HepG2 (cell line): ENCODE measurements at regions not wholly inside any gene's neighbourhood (a gene's known extent, or its start where the extent isn't known, plus 50 kb on each side); places are given as distances from the start of the nearest gene placed in this dataset.
A peak's percentile ranks its signal among the peaks of the same experiment; 100 is the strongest.

Experiments used
- ATAC-seq: fragments of 200-7000 bp; cut with Tn5 transposase; 3 replicates; pipeline ENCODE4 v1.9.1; 2020; ENCODE audit warnings: mild to moderate bottlenecking, moderate library complexity
- BruUV-seq: library from RNA; stranded (reverse); fragments of 400-500 nt; replicated peaks from 2 replicates; lab custom pipeline; 2021; lab: Mats Ljungman, UMichigan
- CTCF ChIA-PET: fragments of 300-600 bp; formaldehyde crosslinking; extraction: SDS; loops from one replicate; lab custom pipeline; 2021; ENCODE audit warnings: low total read pairs, inconsistent platforms, low intra/inter-chr PET ratio; lab: Yijun Ruan, JAX
- POLR2A ChIA-PET: fragments of 350-600 bp; sonication (Branson Sonifier 250); formaldehyde crosslinking; loops from one replicate; lab custom pipeline; 2020; ENCODE audit warnings: antibody characterized with exemption, inconsistent platforms; lab: Yijun Ruan, JAX
- DNase-seq: peaks from one replicate; pipeline ENCODE4 v3.0.0-alpha.2; 2015; ENCODE audit warnings: low spot score
- FAIRE-seq: peaks from 3 replicates; lab custom pipeline; 2011; peaks lifted over from hg19 to GRCh38; lab: Jason Lieb, UNC
- H2AFZ ChIP-seq: one replicate; pipeline ENCODE4 v1.6.1; 2011; ENCODE audit warnings: low read length, inconsistent platforms
- H3K27ac ChIP-seq: fragments of 300-600 bp; 3 replicates; pipeline ENCODE4 v1.8.0; 2011; ENCODE audit warnings: mixed run types, mild to moderate bottlenecking, mixed read lengths, low read length, inconsistent platforms; ENCODE audit not compliant: insufficient read depth; ENCODE audit errors: extremely low read length
- H3K27me3 ChIP-seq, 2 experiments: fragments of 200-600 bp in 1 of 2; 2 replicates in 1 of 2; 3 replicates in 1 of 2; pipeline versions ENCODE4 v1.6.0 to v1.8.0; 2011; ENCODE audit warnings: low read length in 2 of 2, mild to moderate bottlenecking in 2 of 2, moderate library complexity in 2 of 2, inconsistent platforms in 1 of 2; ENCODE audit not compliant: insufficient read depth in 2 of 2, control insufficient read depth in 1 of 2
- H3K36me3 ChIP-seq, 2 experiments: fragments of 200-600 bp in 1 of 2; replicated peaks in 1 of 2; 2 replicates in 1 of 2; 3 replicates in 1 of 2; pipeline versions ENCODE4 v1.5.1 to v1.8.0; 2011; ENCODE audit warnings: low read length in 2 of 2, inconsistent platforms in 1 of 2; ENCODE audit not compliant: insufficient read depth in 2 of 2, control insufficient read depth in 1 of 2
- H3K4me1 ChIP-seq: 2 replicates; pipeline ENCODE4 v1.5.1; 2012; ENCODE audit warnings: low read length, inconsistent platforms; ENCODE audit not compliant: insufficient read depth
- H3K4me2 ChIP-seq: 2 replicates; pipeline ENCODE4 v1.6.0; 2011; ENCODE audit warnings: low read depth, low read length, inconsistent platforms
- H3K4me3 ChIP-seq, 3 experiments: fragments of 200-600 bp in 1 of 3; sonication (generic), shearing (Covaris generic) in 1 of 3; replicated peaks in 1 of 3; 2 replicates each; pipeline ENCODE4 v1.5.1; 2011 to 2016; ENCODE audit warnings: low read length in 3 of 3, inconsistent platforms in 2 of 3, low read depth in 2 of 3, mild to moderate bottlenecking in 2 of 3, control low read depth in 1 of 3, mixed read lengths in 1 of 3; ENCODE audit not compliant: insufficient read depth in 1 of 3
- H3K79me2 ChIP-seq: one replicate; pipeline ENCODE4 v1.6.1; 2011; ENCODE audit warnings: low read length, inconsistent platforms; ENCODE audit not compliant: insufficient read depth
- H3K9ac ChIP-seq: 2 replicates; pipeline ENCODE4 v1.6.0; 2011; ENCODE audit warnings: mild to moderate bottlenecking, low read depth, low read length, inconsistent platforms; ENCODE audit not compliant: insufficient read depth
- H3K9me3 ChIP-seq: 2 replicates; pipeline ENCODE4 v1.5.1; 2012; ENCODE audit warnings: mild to moderate bottlenecking, low read length
- H4K20me1 ChIP-seq: 2 replicates; pipeline ENCODE4 v1.6.0; 2011; ENCODE audit warnings: inconsistent platforms, mild to moderate bottlenecking, low read length, moderate library complexity; ENCODE audit not compliant: insufficient read depth
- GATAD2A ChIP-seq: IDR thresholded peaks from 2 replicates; pipeline ENCODE4 v1.6.1; 2016
- HNRNPUL1 ChIP-seq: fragments of 200-400 bp; formaldehyde crosslinking; IDR thresholded peaks from 2 replicates; pipeline ENCODE4 v1.6.1; 2017; ENCODE audit warnings: low read depth, mild to moderate bottlenecking, low read length, moderate library complexity
- HOXA7 ChIP-seq: sonication (generic); formaldehyde crosslinking; IDR thresholded peaks from 2 replicates; pipeline ENCODE4 v1.8.1; 2022; ENCODE audit warnings: mild to moderate bottlenecking, missing genetic modification reagents, moderate library complexity
- SYNCRIP ChIP-seq: fragments of 200-400 bp; formaldehyde crosslinking; IDR thresholded peaks from 2 replicates; pipeline ENCODE4 v1.6.1; 2018; ENCODE audit warnings: mild to moderate bottlenecking, low read depth, low read length; ENCODE audit not compliant: insufficient read depth
- WIZ ChIP-seq: sonication (generic); formaldehyde crosslinking; IDR thresholded peaks from 2 replicates; pipeline ENCODE4 v1.5.1; 2020; ENCODE audit warnings: mild to moderate bottlenecking, missing genetic modification reagents
- ZNF232 ChIP-seq: sonication (generic); formaldehyde crosslinking; IDR thresholded peaks from 2 replicates; pipeline ENCODE4 v1.4.0; 2020; ENCODE audit warnings: missing genetic modification reagents, borderline replicate concordance
- ZNF550 ChIP-seq: sonication (generic); formaldehyde crosslinking; IDR thresholded peaks from 2 replicates; pipeline ENCODE4 v1.4.0; 2020; ENCODE audit warnings: mild to moderate bottlenecking, missing genetic modification reagents, borderline replicate concordance
- ZNF687 ChIP-seq: sonication (generic); formaldehyde crosslinking; IDR thresholded peaks from 2 replicates; pipeline ENCODE4 v1.5.1; 2020; ENCODE audit warnings: mild to moderate bottlenecking, missing genetic modification reagents, moderate library complexity
- in situ Hi-C: cut with HindIII; loops from 2 replicates; pipeline ENCODE4 v1.10.0; 2017; ENCODE audit warnings: low pct_unique_long_range_greater_than_20kb; ENCODE audit not compliant: extremely low pct_ligation_motif_present
- intact Hi-C: fragments of 100-400 bp; cut with micrococcal nuclease; formaldehyde crosslinking; loops from one replicate; pipeline ENCODE4 v1.10.0; 2022; ENCODE audit not compliant: unreplicated experiment

GRCh38 chr2:181781078-181781786, 100.9 kb upstream of the NEUROD1 start:
- H4K20me1 ChIP-seq = no peaks in the 10 kb centered on the region
- no peak for DNase-seq
- no peaks in the 10 kb centered on the region for H3K27me3 ChIP-seq
- ATAC-seq = peak; percentile 87
- POLR2A ChIA-PET = interaction anchor here (2.3 kb wide), 1 partner anchor 9 kb away, joined by 7 read pairs; no protein-coding TSS in a partner anchor
- no peaks in the 10 kb centered on the region for H3K79me2 ChIP-seq
- no peaks in the 10 kb centered on the region for H3K9me3 ChIP-seq
- H3K27ac ChIP-seq = no peak overlapping the region
- CTCF ChIA-PET = no interaction called here
- BruUV-seq = no TSS peak
- no peak overlapping the region for H3K4me3 ChIP-seq
- in situ Hi-C loops (no loop called here), intact Hi-C loops (no loop called here)
- TF ChIP-seq ZNF687 = no peak
- TF ChIP-seq HNRNPUL1 = no peak
- TF ChIP-seq HOXA7 = no peak
- TF ChIP-seq ZNF232 (CRISPR knock-in tag) = no peak
- no peak for TF ChIP-seq GATAD2A (CRISPR knock-in tag)
- TF ChIP-seq WIZ = no peak
- no peak for TF ChIP-seq SYNCRIP
- TF ChIP-seq ZNF550 (CRISPR knock-in tag) = no peak
- FAIRE-seq = no peak
- H2AFZ ChIP-seq = no peak overlapping the region
- H3K9ac ChIP-seq = no peak overlapping the region
- H3K36me3 ChIP-seq = no peaks in the 10 kb centered on the region
- H3K4me2 ChIP-seq = no peak overlapping the region
- H3K4me1 ChIP-seq = peaks cover 69% of the 10 kb centered on the region
